CD14-positive monocyte (primary cell): ENCODE measurements at regions not wholly inside any gene's neighbourhood (a gene's known extent, or its start where the extent isn't known, plus 50 kb on each side); places are given as distances from the start of the nearest gene placed in this dataset.

Experiments
- DNase-seq, 3 donors: peaks; one replicate each; pipeline ENCODE4 v3.0.0-alpha.2; 2011 to 2022
- H2AFZ ChIP-seq: 2 replicates; pipeline ENCODE4 v1.6.0; 2012; ENCODE audit warnings: mild to moderate bottlenecking, low read depth, low read length, inconsistent platforms; ENCODE audit not compliant: insufficient read depth, poor library complexity, severe bottlenecking
- H3K27ac ChIP-seq, 2 donors: 1 replicate in 1 of 2; 2 replicates in 1 of 2; pipeline ENCODE4 v1.5.1; 2012 to 2013; ENCODE audit warnings: low read length in 2 of 2, control low read depth in 1 of 2, inconsistent platforms in 1 of 2, low read depth in 1 of 2, mild to moderate bottlenecking in 1 of 2
- H3K27me3 ChIP-seq, 2 donors: one replicate each; pipeline versions ENCODE4 v1.6.0 to v1.6.1; 2011 to 2013; ENCODE audit warnings: low read length in 2 of 2; ENCODE audit not compliant: control insufficient read depth in 2 of 2, insufficient read depth in 2 of 2
- H3K36me3 ChIP-seq, 2 donors: replicated peaks in 1 of 2; 1 replicate in 1 of 2; 2 replicates in 1 of 2; pipeline versions ENCODE4 v1.5.1 to v1.6.1; 2012 to 2013; ENCODE audit warnings: low read length in 2 of 2, control low read depth in 1 of 2, inconsistent platforms in 1 of 2, mild to moderate bottlenecking in 1 of 2; ENCODE audit not compliant: insufficient read depth in 2 of 2, control insufficient read depth in 1 of 2
- H3K4me1 ChIP-seq, 2 donors: 1 replicate in 1 of 2; 2 replicates in 1 of 2; pipeline versions ENCODE4 v1.5.1 to v1.6.1; 2012 to 2013; ENCODE audit warnings: low read length in 2 of 2, control low read depth in 1 of 2, inconsistent platforms in 1 of 2, mild to moderate bottlenecking in 1 of 2, moderate library complexity in 1 of 2; ENCODE audit not compliant: insufficient read depth in 2 of 2, control insufficient read depth in 1 of 2
- H3K4me2 ChIP-seq: replicated peaks from 2 replicates; pipeline ENCODE3; 2012; ENCODE audit warnings: low read length, moderate library complexity, mild to moderate bottlenecking; ENCODE audit not compliant: poor library complexity, severe bottlenecking; ENCODE audit errors: extremely low read depth
- H3K4me3 ChIP-seq, 3 experiments: fragments of 200-600 bp in 1 of 3; sonication (generic) in 1 of 3; replicated peaks in 1 of 3; 1 replicate in 2 of 3; 2 replicates in 1 of 3; pipeline ENCODE4 v1.5.1; 2011 to 2013; ENCODE audit warnings: low read length in 3 of 3, mild to moderate bottlenecking in 3 of 3, control low read depth in 2 of 3, low read depth in 2 of 3, inconsistent platforms in 1 of 3, moderate library complexity in 1 of 3
- H3K79me2 ChIP-seq: 2 replicates; pipeline ENCODE4 v1.6.0; 2012; ENCODE audit warnings: mild to moderate bottlenecking, control low read depth, inconsistent platforms, low read length, moderate library complexity; ENCODE audit not compliant: insufficient read depth
- H3K9ac ChIP-seq: 2 replicates; pipeline ENCODE4 v1.6.0; 2017; ENCODE audit warnings: low read length, mild to moderate bottlenecking; ENCODE audit not compliant: insufficient read depth, poor library complexity, severe bottlenecking
- H3K9me3 ChIP-seq, 2 donors: replicated peaks in 1 of 2; 1 replicate in 1 of 2; 2 replicates in 1 of 2; pipeline versions ENCODE4 v1.5.1 to v1.6.1; 2012 to 2013; ENCODE audit warnings: low read length in 2 of 2, control low read depth in 1 of 2; ENCODE audit not compliant: control insufficient read depth in 1 of 2, insufficient read depth in 1 of 2
- H4K20me1 ChIP-seq: 2 replicates; pipeline ENCODE4 v1.6.0; 2012; ENCODE audit warnings: mild to moderate bottlenecking, low read length, control low read depth, moderate library complexity; ENCODE audit not compliant: insufficient read depth
- H3K27ac Mint-ChIP-seq, 7 donors: one replicate each; pipeline ENCODE4 v1.8.0; 2020; ENCODE audit warnings: mild to moderate bottlenecking in 7 of 7, mixed read lengths in 7 of 7, moderate library complexity in 6 of 7, inconsistent platforms in 2 of 7
- H3K27me3 Mint-ChIP-seq, 3 donors: one replicate each; pipeline ENCODE4 v1.8.0; 2021 to 2022; ENCODE audit warnings: low read depth in 3 of 3, mild to moderate bottlenecking in 3 of 3, mixed read lengths in 3 of 3, moderate library complexity in 3 of 3, inconsistent platforms in 1 of 3
- H3K36me3 Mint-ChIP-seq, 2 donors: one replicate each; pipeline ENCODE4 v1.8.0; 2020; ENCODE audit warnings: mixed read lengths in 2 of 2, inconsistent platforms in 1 of 2, mild to moderate bottlenecking in 1 of 2
- H3K4me1 Mint-ChIP-seq: one replicate; pipeline ENCODE4 v1.8.0; 2020; ENCODE audit warnings: mild to moderate bottlenecking, mixed read lengths
- H3K4me3 Mint-ChIP-seq, 2 donors: one replicate each; pipeline ENCODE4 v1.8.0; 2020; ENCODE audit warnings: mild to moderate bottlenecking in 2 of 2, mixed read lengths in 2 of 2, moderate library complexity in 1 of 2
- H3K9me3 Mint-ChIP-seq, 7 donors: one replicate each; pipeline ENCODE4 v1.8.0; 2020 to 2022; ENCODE audit warnings: mixed read lengths in 7 of 7, mild to moderate bottlenecking in 6 of 7, moderate library complexity in 6 of 7, inconsistent platforms in 2 of 7
- CTCF ChIP-seq: fragments of 200-600 bp; IDR thresholded peaks from one replicate; pipeline ENCODE4 v1.8.0; 2022; ENCODE audit warnings: antibody characterized with exemption, mild to moderate bottlenecking
- WGBS: methylation state at CpG from one replicate; pipeline ENCODE4 v1.1.5; 2013; ENCODE audit warnings: missing lambda C conversion rate; ENCODE audit not compliant: insufficient coverage; 5-methylcytosine and 5-hydroxymethylcytosine counted together
- intact Hi-C, 2 donors: fragments of 100-400 bp; cut with micrococcal nuclease; formaldehyde crosslinking; loops; one replicate each; pipeline versions ENCODE4 v1.15.0 to v1.15.1; 2023

- Histone ChIP-seq H3K27ac (no peak overlapping the region), H3K27me3 (no peaks in the 10 kb centered on the region), H3K79me2 (no peaks in the 10 kb centered on the region), H3K4me2 (no peak overlapping the region), H3K4me1 (no peaks in the 10 kb centered on the region), H2AFZ (no peak overlapping the region), H4K20me1 (no peaks in the 10 kb centered on the region), H3K9me3 (no peaks in the 10 kb centered on the region), H3K36me3 (no peaks in the 10 kb centered on the region), H3K4me3 (no peak overlapping the region), H3K9ac (no peak overlapping the region)
- no peak for TF ChIP-seq CTCF
- intact Hi-C loops, result no loop called here
- Mint-ChIP-seq H3K4me1 (no peaks in the 10 kb centered on the region), H3K4me3 (no peak overlapping the region), H3K9me3 (peaks cover 0 to 3% (median 0%) of the 10 kb centered on the region in 7 donors), H3K36me3 (no peaks in the 10 kb centered on the region), H3K27me3 (peaks cover 0 to 1% (median 0%) of the 10 kb centered on the region in 3 donors), H3K27ac (no peak overlapping the region)
- no peak for DNase-seq
- 86% methylated on average over 5 of the region's 10 CpGs for WGBS
These were observed 253.6 kb upstream of the XYLT1 start for GRCh38 chr16:17724242-17724898.

- H3K4me1 Mint-ChIP-seq, result no peaks in the 10 kb centered on the region
- no peak overlapping the region for H3K4me3 Mint-ChIP-seq
- peaks cover 0 to 4% (median 2%) of the 10 kb centered on the region in 7 donors for H3K9me3 Mint-ChIP-seq
- Histone ChIP-seq H4K20me1 (no peaks in the 10 kb centered on the region), H2AFZ (no peak overlapping the region), H3K27me3 (no peaks in the 10 kb centered on the region), H3K79me2 (no peaks in the 10 kb centered on the region), H3K4me3 (no peak overlapping the region), H3K27ac (no peak overlapping the region), H3K4me2 (no peak overlapping the region), H3K36me3 (no peaks in the 10 kb centered on the region), H3K4me1 (no peaks in the 10 kb centered on the region), H3K9me3 (no peaks in the 10 kb centered on the region), H3K9ac (no peak overlapping the region)
- DNase-seq, result no peak
- no CpG with 5 or more reads among the region's 10 CpGs for WGBS
- H3K27me3 Mint-ChIP-seq, result peaks cover 0 to 1% (median 0%) of the 10 kb centered on the region in 3 donors
- intact Hi-C loops, result no loop called here
- no peak overlapping the region for H3K27ac Mint-ChIP-seq
- no peak for TF ChIP-seq CTCF
- H3K36me3 Mint-ChIP-seq, result no peaks in the 10 kb centered on the region
These were observed 252.9 kb upstream of the XYLT1 start for GRCh38 chr16:17723531-17724134.
